ENCODE measurements at regions not wholly inside any gene's neighbourhood (a gene's known extent, or its start where the extent isn't known, plus 50 kb on each side); places are given as distances from the start of the nearest gene placed in this dataset.
A peak's percentile ranks its signal among the peaks of the same experiment; 100 is the strongest.

- Histone ChIP-seq H4K20me1 (ENCODE audit: insufficient read depth, low read length) (no peaks in the 10 kb centered on the region), H3K9ac (ENCODE audit: low read length) (no peak overlapping the region), H3K79me2 (ENCODE audit: low read length) (no peaks in the 10 kb centered on the region), H3K4me3 (ENCODE audit: low read length) (no peak overlapping the region), H3K27ac (ENCODE audit: low read length) (no peak overlapping the region), H3K4me2 (ENCODE audit: low read length) (no peak overlapping the region), H2AFZ (ENCODE audit: low read depth, low read length) (no peak overlapping the region), H3K4me1 (ENCODE audit: low read length) (no peaks in the 10 kb centered on the region), H3K36me3 (replicated peaks; ENCODE audit: low read depth, low read length) (no peaks in the 10 kb centered on the region), H3K9me3 (ENCODE audit: insufficient read depth, low read length) (no peaks in the 10 kb centered on the region), H3K27me3 (ENCODE audit: low read depth, low read length) (no peaks in the 10 kb centered on the region)
- TF ChIP-seq EZH2phosphoT487 (IDR thresholded peaks at IDR 0.05; ENCODE audit: low read depth) (no peak), CTCF (IDR thresholded peaks at IDR 0.05; ENCODE audit: low read depth, low read length) (no peak)
Observed at GRCh38 chr2:155125585-155126230, 427.2 kb downstream of the KCNJ3 start.

GRCh38 chr2:155115846-155116245 lies 417.4 kb downstream of the KCNJ3 start:
- Histone ChIP-seq H2AFZ (ENCODE audit: low read depth, low read length) (peak overlapping the region; percentile 21; the same call in 1 of the 2 replicates), H4K20me1 (ENCODE audit: insufficient read depth, low read length) (no peaks in the 10 kb centered on the region), H3K9me3 (ENCODE audit: insufficient read depth, low read length) (no peaks in the 10 kb centered on the region), H3K4me3 (ENCODE audit: low read length) (no peak overlapping the region), H3K4me2 (ENCODE audit: low read length) (no peak overlapping the region), H3K36me3 (replicated peaks; ENCODE audit: low read depth, low read length) (no peaks in the 10 kb centered on the region), H3K9ac (ENCODE audit: low read length) (no peak overlapping the region), H3K27ac (ENCODE audit: low read length) (no peak overlapping the region), H3K79me2 (ENCODE audit: low read length) (no peaks in the 10 kb centered on the region), H3K4me1 (ENCODE audit: low read length) (no peaks in the 10 kb centered on the region), H3K27me3 (ENCODE audit: low read depth, low read length) (no peaks in the 10 kb centered on the region)
- TF ChIP-seq CTCF (IDR thresholded peaks at IDR 0.05; ENCODE audit: low read depth, low read length) (no peak), EZH2phosphoT487 (IDR thresholded peaks at IDR 0.05; ENCODE audit: low read depth) (no peak)

- Histone ChIP-seq H3K9me3 (ENCODE audit: insufficient read depth, low read length) (no peaks in the 10 kb centered on the region), H2AFZ (ENCODE audit: low read depth, low read length) (no peak overlapping the region), H3K4me1 (ENCODE audit: low read length) (no peaks in the 10 kb centered on the region), H3K4me3 (ENCODE audit: low read length) (no peak overlapping the region), H3K9ac (ENCODE audit: low read length) (no peak overlapping the region), H4K20me1 (ENCODE audit: insufficient read depth, low read length) (no peaks in the 10 kb centered on the region), H3K4me2 (ENCODE audit: low read length) (no peak overlapping the region), H3K79me2 (ENCODE audit: low read length) (no peaks in the 10 kb centered on the region), H3K27ac (ENCODE audit: low read length) (no peak overlapping the region), H3K27me3 (ENCODE audit: low read depth, low read length) (no peaks in the 10 kb centered on the region), H3K36me3 (replicated peaks; ENCODE audit: low read depth, low read length) (no peaks in the 10 kb centered on the region)
- no peak for TF ChIP-seq CTCF (IDR thresholded peaks at IDR 0.05; ENCODE audit: low read depth, low read length)
Observed at GRCh38 chr2:155111070-155111469, 412.6 kb downstream of the KCNJ3 start.

- TF ChIP-seq EZH2phosphoT487 (IDR thresholded peaks at IDR 0.05; ENCODE audit: low read depth) (no peak), CTCF (IDR thresholded peaks at IDR 0.05; ENCODE audit: low read depth, low read length) (no peak)
- Histone ChIP-seq H3K4me1 (ENCODE audit: low read length) (no peaks in the 10 kb centered on the region), H2AFZ (ENCODE audit: low read depth, low read length) (no peak overlapping the region), H3K36me3 (replicated peaks; ENCODE audit: low read depth, low read length) (no peaks in the 10 kb centered on the region), H3K9ac (ENCODE audit: low read length) (no peak overlapping the region), H3K4me2 (ENCODE audit: low read length) (no peak overlapping the region), H3K4me3 (ENCODE audit: low read length) (no peak overlapping the region), H3K27ac (ENCODE audit: low read length) (no peak overlapping the region), H3K27me3 (ENCODE audit: low read depth, low read length) (no peaks in the 10 kb centered on the region), H3K9me3 (ENCODE audit: insufficient read depth, low read length) (no peaks in the 10 kb centered on the region), H3K79me2 (ENCODE audit: low read length) (no peaks in the 10 kb centered on the region), H4K20me1 (ENCODE audit: insufficient read depth, low read length) (no peaks in the 10 kb centered on the region)
Observed at GRCh38 chr2:155109527-155109926, 411.0 kb downstream of the KCNJ3 start.
